Fibroblast of pulmonary artery (primary cell): ENCODE measurements at regions not wholly inside any gene's neighbourhood (a gene's known extent, or its start where the extent isn't known, plus 50 kb on each side); places are given as distances from the start of the nearest gene placed in this dataset.

ENCODE experiments used
- DNase-seq: peaks from one replicate; pipeline ENCODE4 v3.0.0-alpha.2; 2010; ENCODE audit warnings: low read depth
- H3K4me3 ChIP-seq: replicated peaks from 2 replicates; pipeline ENCODE4 v1.5.1; 2011; ENCODE audit warnings: low read depth, mild to moderate bottlenecking, control low read depth, low read length, moderate library complexity
- CTCF ChIP-seq: IDR thresholded peaks from 2 replicates; pipeline ENCODE4 v1.5.1; 2011; ENCODE audit warnings: mild to moderate bottlenecking, control low read depth, low read length, inconsistent platforms; ENCODE audit errors: missing control alignments

GRCh38 chr10:111970111-111970510 is 213.5 kb downstream of the GPAM start:
- DNase-seq = no peak
- no peak overlapping the region for H3K4me3 ChIP-seq
- no peak for TF ChIP-seq CTCF

DNA sequence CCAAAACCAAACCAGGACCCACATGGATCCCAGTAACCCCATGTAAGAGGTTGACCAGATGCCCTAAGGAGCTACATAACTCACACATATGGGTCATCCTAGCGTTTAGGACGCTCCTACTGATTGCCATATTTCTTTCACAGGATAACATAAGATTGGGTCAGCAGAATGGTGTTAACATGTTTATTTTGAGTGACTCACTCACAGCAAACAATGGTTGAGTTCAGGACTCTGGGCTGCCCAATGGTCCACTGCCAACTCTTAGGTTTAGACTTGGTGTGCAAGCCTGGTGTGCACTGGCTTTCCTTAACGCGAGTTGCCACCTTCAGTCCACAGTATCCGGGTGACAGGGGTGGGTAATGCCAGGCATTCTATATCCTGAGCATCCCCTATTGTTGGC is 211.5 kb downstream of the GPAM start:
- DNase-seq = no peak
- no peak overlapping the region for H3K4me3 ChIP-seq
- no peak for TF ChIP-seq CTCF

DNA sequence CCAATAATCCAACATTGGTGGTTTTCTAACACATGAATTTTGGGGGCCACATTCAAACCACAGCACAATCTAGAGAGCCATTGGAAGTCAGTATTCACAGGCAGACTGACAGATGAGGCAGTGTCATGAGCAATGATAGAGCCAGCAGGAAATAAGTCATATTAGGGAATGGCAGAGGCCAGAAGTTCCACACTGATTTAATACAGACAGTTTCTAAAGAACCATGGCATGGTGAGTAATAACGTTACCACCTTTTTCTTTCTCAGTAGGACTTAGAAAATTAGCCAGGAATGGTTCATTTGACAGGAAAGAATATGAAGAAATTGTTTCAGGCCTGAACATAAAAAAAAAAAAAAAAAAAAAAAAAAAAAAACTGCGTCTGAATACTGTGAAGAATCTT is 210.3 kb downstream of the GPAM start:
- no peak for DNase-seq
- TF ChIP-seq CTCF = no peak
- H3K4me3 ChIP-seq = no peak overlapping the region

- TF ChIP-seq CTCF = no peak
- DNase-seq = no peak
- H3K4me3 ChIP-seq = no peak overlapping the region
Observed at GRCh38 chr10:111973826-111974225, 209.7 kb downstream of the GPAM start.

DNA sequence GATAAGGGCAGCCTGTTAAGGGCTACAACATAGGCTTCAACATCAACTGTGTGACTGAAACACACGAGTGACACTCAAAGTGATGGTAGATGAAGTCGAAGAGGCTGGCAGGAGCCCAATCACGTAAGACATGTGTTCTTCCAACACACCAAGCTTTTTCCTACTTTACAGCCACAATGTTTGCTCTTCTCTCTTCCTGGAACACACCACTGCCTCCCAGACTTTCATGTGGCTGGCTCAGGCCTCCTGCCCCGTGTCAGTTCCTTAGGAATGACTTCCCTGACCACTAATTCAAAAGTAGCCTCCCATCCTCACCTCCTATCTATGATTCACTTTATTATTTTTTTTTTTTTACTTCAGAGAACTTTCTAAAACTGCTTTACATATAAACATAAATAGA is 209.2 kb downstream of the GPAM start:
- no peak for DNase-seq
- no peak for TF ChIP-seq CTCF
- H3K4me3 ChIP-seq = no peak overlapping the region

DNA sequence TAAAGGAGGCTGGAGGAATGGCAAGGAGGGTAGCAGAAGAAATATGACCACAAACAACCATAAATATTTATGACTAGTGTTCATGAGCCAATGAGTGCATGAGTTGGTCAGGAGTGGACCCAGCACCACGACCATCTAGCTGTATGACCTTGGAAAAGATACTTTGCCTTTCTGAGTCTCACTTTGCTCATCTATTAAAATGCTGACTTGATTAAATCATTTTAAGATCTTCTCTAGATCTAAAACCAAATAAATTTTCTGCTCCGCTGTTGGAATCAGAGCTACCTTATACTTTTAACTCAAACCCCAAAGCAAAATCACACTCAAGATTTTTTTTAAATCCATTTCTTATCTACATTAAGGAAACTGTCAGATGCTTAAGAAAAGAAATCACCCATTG is 207.0 kb downstream of the GPAM start:
- no peak for DNase-seq
- no peak overlapping the region for H3K4me3 ChIP-seq
- no peak for TF ChIP-seq CTCF

- TF ChIP-seq CTCF = no peak
- H3K4me3 ChIP-seq = no peak overlapping the region
- DNase-seq = no peak
Observed at GRCh38 chr10:111984057-111984456, 199.5 kb downstream of the GPAM start.
